IMR-90 (cell line): ENCODE measurements at regions not wholly inside any gene's neighbourhood (a gene's known extent, or its start where the extent isn't known, plus 50 kb on each side); places are given as distances from the start of the nearest gene placed in this dataset.
A peak's percentile ranks its signal among the peaks of the same experiment; 100 is the strongest.

Experiments
- ATAC-seq: fragments of 200-7000 bp; cut with Tn5 transposase; 2 replicates; pipeline ENCODE4 v1.9.1; 2020; ENCODE audit warnings: low read depth, mild to moderate bottlenecking, moderate library complexity
- BruUV-seq: library from RNA; stranded (reverse); fragments of 400-500 nt; replicated peaks from 2 replicates; lab custom pipeline; 2021; lab: Mats Ljungman, UMichigan
- CTCF ChIA-PET: fragments of 300-600 bp; formaldehyde crosslinking; extraction: SDS; loops from one replicate; lab custom pipeline; 2021; ENCODE audit warnings: antibody characterized with exemption; lab: Yijun Ruan, JAX
- POLR2A ChIA-PET: fragments of 300-600 bp; sonication (Branson Sonifier 250); formaldehyde crosslinking; loops from one replicate; lab custom pipeline; 2022; ENCODE audit warnings: antibody characterized with exemption; ENCODE audit not compliant: unreplicated experiment; lab: Charles Lee
- DNase-seq: peaks from one replicate; pipeline ENCODE4 v3.0.0; 2013
- H2AFZ ChIP-seq: replicated peaks from 2 replicates; pipeline ENCODE3; 2013; ENCODE audit warnings: low read length, mild to moderate bottlenecking; ENCODE audit not compliant: poor library complexity
- H2AK5ac ChIP-seq: 2 replicates; pipeline ENCODE4 v1.6.1; 2013; ENCODE audit warnings: low read depth, low read length, inconsistent platforms
- H2AK9ac ChIP-seq: replicated peaks from 2 replicates; pipeline ENCODE3; 2013; ENCODE audit warnings: mild to moderate bottlenecking, low read depth, low read length, moderate library complexity; ENCODE audit not compliant: poor library complexity
- H2BK120ac ChIP-seq: 2 replicates; pipeline ENCODE4 v1.6.1; 2013; ENCODE audit warnings: low read depth, low read length, inconsistent platforms
- H2BK15ac ChIP-seq: 3 replicates; pipeline ENCODE4 v1.6.1; 2013; ENCODE audit warnings: low read depth, low read length, inconsistent platforms
- H2BK20ac ChIP-seq: 2 replicates; pipeline ENCODE4 v1.6.1; 2013; ENCODE audit warnings: low read depth, mild to moderate bottlenecking, inconsistent platforms, low read length, moderate library complexity
- H2BK5ac ChIP-seq: 2 replicates; pipeline ENCODE4 v1.6.1; 2013; ENCODE audit warnings: mild to moderate bottlenecking, low read depth, low read length, inconsistent platforms; ENCODE audit not compliant: poor library complexity, severe bottlenecking
- H3K14ac ChIP-seq: replicated peaks from 2 replicates; pipeline ENCODE4 v1.6.1; 2013; ENCODE audit warnings: low read depth, low read length, inconsistent platforms
- H3K18ac ChIP-seq: 2 replicates; pipeline ENCODE4 v1.6.1; 2013; ENCODE audit warnings: low read depth, low read length, control low read depth
- H3K23ac ChIP-seq: 2 replicates; pipeline ENCODE4 v1.6.1; 2013; ENCODE audit warnings: low read depth, low read length, inconsistent platforms
- H3K27ac ChIP-seq: 2 replicates; pipeline ENCODE4 v1.5.1; 2013; ENCODE audit warnings: mild to moderate bottlenecking, control low read depth, low read length; ENCODE audit not compliant: insufficient read depth
- H3K27me3 ChIP-seq: 2 replicates; pipeline ENCODE4 v1.6.1; 2013; ENCODE audit warnings: low read length; ENCODE audit not compliant: control insufficient read depth, insufficient read depth
- H3K36me3 ChIP-seq: 2 replicates; pipeline ENCODE4 v1.6.1; 2013; ENCODE audit warnings: low read length, mixed read lengths; ENCODE audit not compliant: control insufficient read depth, insufficient read depth
- H3K4ac ChIP-seq: 2 replicates; pipeline ENCODE4 v1.6.1; 2013; ENCODE audit warnings: low read depth, low read length, inconsistent platforms
- H3K4me1 ChIP-seq: 2 replicates; pipeline ENCODE4 v1.6.1; 2013; ENCODE audit warnings: low read length, mixed read lengths; ENCODE audit not compliant: control insufficient read depth, insufficient read depth
- H3K4me2 ChIP-seq: 2 replicates; pipeline ENCODE4 v1.6.1; 2013; ENCODE audit warnings: low read depth, mild to moderate bottlenecking, control low read depth, low read length, moderate library complexity
- H3K4me3 ChIP-seq: 2 replicates; pipeline ENCODE4 v1.5.1; 2013; ENCODE audit warnings: low read depth, mild to moderate bottlenecking, control low read depth, low read length, moderate library complexity; ENCODE audit not compliant: insufficient read depth
- H3K56ac ChIP-seq: 2 replicates; pipeline ENCODE4 v1.6.1; 2013; ENCODE audit warnings: low read length, inconsistent platforms; ENCODE audit not compliant: insufficient read depth; ENCODE audit errors: extremely low read depth
- H3K79me1 ChIP-seq, 2 experiments: 2 replicates each; pipeline ENCODE4 v1.6.1; 2013; ENCODE audit warnings: low read length in 2 of 2, inconsistent platforms in 1 of 2, low read depth in 1 of 2
- H3K9ac ChIP-seq: 2 replicates; pipeline ENCODE4 v1.6.1; 2013; ENCODE audit warnings: low read depth, low read length, control low read depth
- H3K9me1 ChIP-seq: 2 replicates; pipeline ENCODE4 v1.6.1; 2013; ENCODE audit warnings: low read length, inconsistent platforms; ENCODE audit not compliant: insufficient read depth
- H3K9me3 ChIP-seq: 2 replicates; pipeline ENCODE4 v1.6.1; 2013; ENCODE audit warnings: low read length; ENCODE audit not compliant: control insufficient read depth, insufficient read depth
- H4K20me1 ChIP-seq: 2 replicates; pipeline ENCODE4 v1.6.1; 2013; ENCODE audit warnings: low read length, inconsistent platforms; ENCODE audit not compliant: insufficient read depth
- H4K5ac ChIP-seq: 2 replicates; pipeline ENCODE4 v1.6.1; 2013; ENCODE audit warnings: mild to moderate bottlenecking, low read depth, low read length, control low read depth
- H4K8ac ChIP-seq, 2 experiments: 2 replicates each; pipeline ENCODE4 v1.6.1; 2013; ENCODE audit warnings: low read depth in 2 of 2, low read length in 2 of 2, control low read depth in 1 of 2, inconsistent platforms in 1 of 2
- H4K91ac ChIP-seq: 2 replicates; pipeline ENCODE4 v1.6.1; 2013; ENCODE audit warnings: low read depth, low read length, inconsistent platforms; ENCODE audit not compliant: insufficient read depth
- BHLHE40 ChIP-seq: fragments of 150-350 bp; IDR thresholded peaks from 2 replicates; pipeline ENCODE4 v1.6.1; 2016; ENCODE audit warnings: mild to moderate bottlenecking, low read depth, low read length
- CEBPB ChIP-seq: IDR thresholded peaks from 2 replicates; pipeline ENCODE4 v1.6.1; 2012; ENCODE audit warnings: low read depth, low read length, improper control_type of control experiment
- CHD1 ChIP-seq: IDR thresholded peaks from 2 replicates; pipeline ENCODE4 v1.6.1; 2012; ENCODE audit warnings: low read depth, low read length, improper control_type of control experiment
- FOS ChIP-seq: fragments of 150-350 bp; IDR thresholded peaks from 2 replicates; pipeline ENCODE4 v1.6.1; 2016; ENCODE audit warnings: low read depth, low read length
- MAFK ChIP-seq: IDR thresholded peaks from 2 replicates; pipeline ENCODE4 v1.6.1; 2012; ENCODE audit warnings: low read depth, low read length, improper control_type of control experiment
- MAZ ChIP-seq: IDR thresholded peaks from 2 replicates; pipeline ENCODE4 v1.6.1; 2012; ENCODE audit warnings: low read depth, mild to moderate bottlenecking, low read length, improper control_type of control experiment, moderate library complexity, borderline replicate concordance
- MXI1 ChIP-seq: IDR thresholded peaks from 2 replicates; pipeline ENCODE4 v1.6.1; 2012; ENCODE audit warnings: low read depth, mild to moderate bottlenecking, low read length, moderate library complexity, borderline replicate concordance
- NFE2L2 ChIP-seq: fragments of 150-350 bp; IDR thresholded peaks from 2 replicates; pipeline ENCODE4 v1.6.1; 2016; ENCODE audit warnings: low read depth, mild to moderate bottlenecking, low read length
- POLR2A ChIP-seq: IDR thresholded peaks from 2 replicates; pipeline ENCODE4 v1.6.1; 2012; ENCODE audit warnings: mild to moderate bottlenecking, low read depth, low read length
- RAD21 ChIP-seq: IDR thresholded peaks from 2 replicates; pipeline ENCODE4 v1.6.1; 2012; ENCODE audit warnings: low read length, improper control_type of control experiment
- RCOR1 ChIP-seq: IDR thresholded peaks from 2 replicates; pipeline ENCODE4 v1.6.1; 2012; ENCODE audit warnings: mild to moderate bottlenecking, low read length, improper control_type of control experiment; ENCODE audit not compliant: insufficient replicate concordance
- RFX5 ChIP-seq: IDR thresholded peaks from 2 replicates; pipeline ENCODE4 v1.8.0; 2012; ENCODE audit warnings: low read depth, mild to moderate bottlenecking, low read length, moderate library complexity
- SMC3 ChIP-seq: fragments of 150-350 bp; IDR thresholded peaks from 2 replicates; pipeline ENCODE4 v1.6.1; 2016; ENCODE audit warnings: low read depth, mild to moderate bottlenecking, antibody characterized with exemption, low read length, moderate library complexity
- WGBS, 2 experiments: methylation state at CpG; one replicate each; pipeline versions ENCODE4 v1.1.5 to v1.1.7; 2013; ENCODE audit warnings: missing lambda C conversion rate in 2 of 2; ENCODE audit not compliant: insufficient read length in 1 of 2; ENCODE audit errors: extremely low coverage in 2 of 2; 5-methylcytosine and 5-hydroxymethylcytosine counted together
- dilution Hi-C: fragments of 300-500 bp; cut with HindIII; formaldehyde crosslinking; loops from one replicate; pipeline ENCODE4 v1.14.3; 2018; ENCODE audit warnings: low sequenced_read_pairs; ENCODE audit not compliant: unreplicated experiment
- in situ Hi-C: fragments of 300-500 bp; cut with MboI; formaldehyde crosslinking; loops from 3 replicates; pipeline ENCODE4 v1.14.3; 2019; ENCODE audit warnings: low sequenced_read_pairs, inconsistent platforms, mixed read lengths
- intact Hi-C: fragments of 100-400 bp; cut with micrococcal nuclease; formaldehyde crosslinking; loops from 2 replicates; pipeline ENCODE4 v1.10.0; 2022
- TF ChIP-seq, protein P1 (sequence below): fragments of 150-350 bp; IDR thresholded peaks from 2 replicates; pipeline ENCODE4 v1.6.1; 2016; ENCODE audit warnings: low read depth, mild to moderate bottlenecking, low read length, moderate library complexity, borderline replicate concordance
- TF ChIP-seq, protein P2 (sequence below): conservative IDR thresholded peaks from 2 replicates; pipeline ENCODE4 v1.5.1; 2012; ENCODE audit warnings: mild to moderate bottlenecking, low read depth, low read length, improper control_type of control experiment

DNA sequence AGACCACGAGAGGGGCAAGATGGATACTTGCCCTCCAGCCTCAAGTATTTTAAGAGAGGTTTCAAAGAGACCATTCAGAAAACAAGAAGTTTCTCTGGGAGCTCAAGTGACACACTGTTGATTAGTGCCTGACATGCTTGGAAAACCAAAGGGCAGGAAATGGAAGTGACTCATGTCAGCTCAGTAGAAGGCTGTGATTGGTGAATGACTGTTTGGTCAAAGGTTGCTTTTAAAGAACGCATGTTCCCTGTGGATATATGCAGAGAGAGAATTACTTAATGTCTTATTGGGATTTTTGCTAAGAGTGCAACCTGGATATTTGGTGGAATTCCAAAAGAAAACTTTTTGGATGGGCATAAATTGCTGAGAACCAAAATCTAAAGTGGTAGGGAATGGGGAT, 549.9 kb downstream of the XIRP2 start:
- dilution Hi-C loops: no loop called here
- Histone ChIP-seq H3K14ac (no peak overlapping the region), H3K27ac (no peak overlapping the region), H2AK5ac (no peak overlapping the region), H3K27me3 (no peaks in the 10 kb centered on the region), H3K4me1 (no peaks in the 10 kb centered on the region), H2AFZ (no peak overlapping the region), H3K79me1 (no peaks in the 10 kb centered on the region), H3K4me2 (no peak overlapping the region), H2BK120ac (no peak overlapping the region), H4K91ac (no peak overlapping the region), H2AK9ac (no peak overlapping the region), H3K9me3 (no peaks in the 10 kb centered on the region), H3K36me3 (no peaks in the 10 kb centered on the region), H2BK5ac (no peak overlapping the region), H3K56ac (no peak overlapping the region), H3K4ac (no peak overlapping the region), H2BK20ac (no peak overlapping the region), H4K8ac (no peak overlapping the region), H3K23ac (no peak overlapping the region), H3K4me3 (no peak overlapping the region), H4K5ac (no peak overlapping the region), H2BK15ac (no peak overlapping the region), H3K9ac (no peak overlapping the region), H4K20me1 (no peaks in the 10 kb centered on the region), H3K18ac (no peak overlapping the region), H3K9me1 (no peaks in the 10 kb centered on the region)
- 29% methylated on average over 1 of the region's 2 CpGs; no CpG with 5 or more reads in 1 of the 2 experiments for WGBS, 2 experiments
- ChIA-PET POLR2A (no interaction called here), CTCF (no interaction called here)
- TF ChIP-seq CHD1 (no peak), MAZ (no peak), POLR2A (no peak), CEBPB (no peak), MXI1 (no peak), MAFK (no peak), BHLHE40 (no peak), RFX5 (no peak), SMC3 (no peak), FOS (no peak), NFE2L2 (no peak), RAD21 (no peak), RCOR1 (no peak)
- TF ChIP-seq, protein P1, sequence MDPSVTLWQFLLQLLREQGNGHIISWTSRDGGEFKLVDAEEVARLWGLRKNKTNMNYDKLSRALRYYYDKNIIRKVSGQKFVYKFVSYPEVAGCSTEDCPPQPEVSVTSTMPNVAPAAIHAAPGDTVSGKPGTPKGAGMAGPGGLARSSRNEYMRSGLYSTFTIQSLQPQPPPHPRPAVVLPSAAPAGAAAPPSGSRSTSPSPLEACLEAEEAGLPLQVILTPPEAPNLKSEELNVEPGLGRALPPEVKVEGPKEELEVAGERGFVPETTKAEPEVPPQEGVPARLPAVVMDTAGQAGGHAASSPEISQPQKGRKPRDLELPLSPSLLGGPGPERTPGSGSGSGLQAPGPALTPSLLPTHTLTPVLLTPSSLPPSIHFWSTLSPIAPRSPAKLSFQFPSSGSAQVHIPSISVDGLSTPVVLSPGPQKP: no peak
- TF ChIP-seq, protein P2, sequence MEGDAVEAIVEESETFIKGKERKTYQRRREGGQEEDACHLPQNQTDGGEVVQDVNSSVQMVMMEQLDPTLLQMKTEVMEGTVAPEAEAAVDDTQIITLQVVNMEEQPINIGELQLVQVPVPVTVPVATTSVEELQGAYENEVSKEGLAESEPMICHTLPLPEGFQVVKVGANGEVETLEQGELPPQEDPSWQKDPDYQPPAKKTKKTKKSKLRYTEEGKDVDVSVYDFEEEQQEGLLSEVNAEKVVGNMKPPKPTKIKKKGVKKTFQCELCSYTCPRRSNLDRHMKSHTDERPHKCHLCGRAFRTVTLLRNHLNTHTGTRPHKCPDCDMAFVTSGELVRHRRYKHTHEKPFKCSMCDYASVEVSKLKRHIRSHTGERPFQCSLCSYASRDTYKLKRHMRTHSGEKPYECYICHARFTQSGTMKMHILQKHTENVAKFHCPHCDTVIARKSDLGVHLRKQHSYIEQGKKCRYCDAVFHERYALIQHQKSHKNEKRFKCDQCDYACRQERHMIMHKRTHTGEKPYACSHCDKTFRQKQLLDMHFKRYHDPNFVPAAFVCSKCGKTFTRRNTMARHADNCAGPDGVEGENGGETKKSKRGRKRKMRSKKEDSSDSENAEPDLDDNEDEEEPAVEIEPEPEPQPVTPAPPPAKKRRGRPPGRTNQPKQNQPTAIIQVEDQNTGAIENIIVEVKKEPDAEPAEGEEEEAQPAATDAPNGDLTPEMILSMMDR: no peak
- BruUV-seq: no TSS peak
- DNase-seq: peak; percentile 67
- in situ Hi-C loops: no loop called here
- intact Hi-C loops: no loop called here
- ATAC-seq: peak; percentile 75
